ENCODE measurements at regions not wholly inside any gene's neighbourhood (a gene's known extent, or its start where the extent isn't known, plus 50 kb on each side); places are given as distances from the start of the nearest gene placed in this dataset.

DNA sequence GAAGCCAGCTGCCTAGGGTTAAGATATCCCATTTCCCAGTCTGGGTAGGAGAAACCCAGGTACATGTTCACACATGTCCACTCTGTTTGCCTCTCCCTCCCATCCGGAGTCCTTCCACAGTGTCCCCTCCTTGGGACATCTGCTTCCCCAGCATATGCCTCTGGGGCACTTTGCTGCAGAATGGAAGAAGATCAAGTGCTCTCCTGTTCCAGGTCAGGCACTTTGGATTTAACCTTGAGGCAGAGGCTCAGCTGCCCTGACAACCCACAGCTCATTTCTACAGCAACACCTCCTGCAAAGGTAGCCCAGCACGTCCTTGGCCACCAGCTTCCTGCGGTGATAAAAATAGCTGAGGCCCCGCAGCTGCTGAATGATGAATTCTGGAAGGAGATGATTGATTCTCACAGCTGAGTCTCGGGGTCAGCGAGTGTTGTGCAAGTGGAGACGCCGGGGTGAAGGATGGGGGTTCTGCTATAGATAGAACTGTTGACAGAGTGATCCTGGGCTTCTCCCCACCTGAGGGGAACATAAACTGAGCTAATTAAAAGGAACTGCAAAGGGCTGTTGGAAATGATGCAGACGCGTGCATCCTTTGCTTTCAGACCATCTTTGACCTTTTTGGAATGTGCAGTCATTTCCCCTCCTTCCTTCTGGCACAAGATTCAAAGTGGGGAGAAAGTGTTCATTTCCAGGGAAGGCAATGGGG is 145.0 kb downstream of the SLC38A6 start:
- TF ChIP-seq, protein P1, sequence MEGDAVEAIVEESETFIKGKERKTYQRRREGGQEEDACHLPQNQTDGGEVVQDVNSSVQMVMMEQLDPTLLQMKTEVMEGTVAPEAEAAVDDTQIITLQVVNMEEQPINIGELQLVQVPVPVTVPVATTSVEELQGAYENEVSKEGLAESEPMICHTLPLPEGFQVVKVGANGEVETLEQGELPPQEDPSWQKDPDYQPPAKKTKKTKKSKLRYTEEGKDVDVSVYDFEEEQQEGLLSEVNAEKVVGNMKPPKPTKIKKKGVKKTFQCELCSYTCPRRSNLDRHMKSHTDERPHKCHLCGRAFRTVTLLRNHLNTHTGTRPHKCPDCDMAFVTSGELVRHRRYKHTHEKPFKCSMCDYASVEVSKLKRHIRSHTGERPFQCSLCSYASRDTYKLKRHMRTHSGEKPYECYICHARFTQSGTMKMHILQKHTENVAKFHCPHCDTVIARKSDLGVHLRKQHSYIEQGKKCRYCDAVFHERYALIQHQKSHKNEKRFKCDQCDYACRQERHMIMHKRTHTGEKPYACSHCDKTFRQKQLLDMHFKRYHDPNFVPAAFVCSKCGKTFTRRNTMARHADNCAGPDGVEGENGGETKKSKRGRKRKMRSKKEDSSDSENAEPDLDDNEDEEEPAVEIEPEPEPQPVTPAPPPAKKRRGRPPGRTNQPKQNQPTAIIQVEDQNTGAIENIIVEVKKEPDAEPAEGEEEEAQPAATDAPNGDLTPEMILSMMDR (IDR thresholded peaks at IDR 0.05): no peak
- no peak for TF ChIP-seq POLR2A (IDR thresholded peaks at IDR 0.05)
